ENCODE measurements at regions not wholly inside any gene's neighbourhood (a gene's known extent, or its start where the extent isn't known, plus 50 kb on each side); places are given as distances from the start of the nearest gene placed in this dataset.

- Mint-ChIP-seq H3K9me3 (ENCODE audit: unreplicated experiment) (no peaks in the 10 kb centered on the region), H3K27ac (ENCODE audit: unreplicated experiment) (no peak overlapping the region), H3K36me3 (ENCODE audit: low read depth, unreplicated experiment) (no peaks in the 10 kb centered on the region), H3K4me3 (ENCODE audit: unreplicated experiment) (no peak overlapping the region), H3K4me1 (ENCODE audit: unreplicated experiment) (peaks cover 7% of the 10 kb centered on the region), H3K27me3 (ENCODE audit: unreplicated experiment) (peaks cover 1% of the 10 kb centered on the region)
- DNase-seq (ENCODE audit: low spot score), result no peak
- TF ChIP-seq CTCF (IDR thresholded peaks at IDR 0.05; ENCODE audit: unreplicated experiment), result no peak
These were observed 276.7 kb upstream of the DYNLRB2 start for GRCh38 chr16:80263848-80264694.

GRCh38 chr16:80263181-80263823, 277.5 kb upstream of the DYNLRB2 start:
- peaks cover 1% of the 10 kb centered on the region for H3K27me3 Mint-ChIP-seq (ENCODE audit: unreplicated experiment)
- DNase-seq (ENCODE audit: low spot score), result no peak
- no peaks in the 10 kb centered on the region for H3K36me3 Mint-ChIP-seq (ENCODE audit: low read depth, unreplicated experiment)
- H3K4me3 Mint-ChIP-seq (ENCODE audit: unreplicated experiment), result no peak overlapping the region
- TF ChIP-seq CTCF (IDR thresholded peaks at IDR 0.05; ENCODE audit: unreplicated experiment), result no peak
- H3K4me1 Mint-ChIP-seq (ENCODE audit: unreplicated experiment), result peaks cover 7% of the 10 kb centered on the region
- no peaks in the 10 kb centered on the region for H3K9me3 Mint-ChIP-seq (ENCODE audit: unreplicated experiment)
- no peak overlapping the region for H3K27ac Mint-ChIP-seq (ENCODE audit: unreplicated experiment)

- peaks cover 5% of the 10 kb centered on the region for H3K27me3 Mint-ChIP-seq (ENCODE audit: unreplicated experiment)
These were observed 279.9 kb upstream of the DYNLRB2 start for GRCh38 chr16:80260906-80261311.

GRCh38 chr16:80259290-80259805, 281.4 kb upstream of the DYNLRB2 start:
- H3K36me3 Mint-ChIP-seq (ENCODE audit: low read depth, unreplicated experiment), result no peaks in the 10 kb centered on the region
- no peak for TF ChIP-seq CTCF (IDR thresholded peaks at IDR 0.05; ENCODE audit: unreplicated experiment)
- no peak overlapping the region for H3K27ac Mint-ChIP-seq (ENCODE audit: unreplicated experiment)
- H3K4me1 Mint-ChIP-seq (ENCODE audit: unreplicated experiment), result peaks cover 7% of the 10 kb centered on the region
- no peak overlapping the region for H3K4me3 Mint-ChIP-seq (ENCODE audit: unreplicated experiment)
- DNase-seq (ENCODE audit: low spot score), result no peak
- no peaks in the 10 kb centered on the region for H3K9me3 Mint-ChIP-seq (ENCODE audit: unreplicated experiment)
- peaks cover 5% of the 10 kb centered on the region for H3K27me3 Mint-ChIP-seq (ENCODE audit: unreplicated experiment)

More at GRCh38 chr16:80260906-80261311, 279.9 kb upstream of the DYNLRB2 start:
- no peak for TF ChIP-seq CTCF (IDR thresholded peaks at IDR 0.05; ENCODE audit: unreplicated experiment)
- no peak for DNase-seq (ENCODE audit: low spot score)
- Mint-ChIP-seq H3K4me3 (ENCODE audit: unreplicated experiment) (no peak overlapping the region), H3K36me3 (ENCODE audit: low read depth, unreplicated experiment) (no peaks in the 10 kb centered on the region), H3K9me3 (ENCODE audit: unreplicated experiment) (no peaks in the 10 kb centered on the region), H3K27ac (ENCODE audit: unreplicated experiment) (no peak overlapping the region), H3K4me1 (ENCODE audit: unreplicated experiment) (peaks cover 7% of the 10 kb centered on the region)

GRCh38 chr16:80258407-80258806, 282.4 kb upstream of the DYNLRB2 start:
- Mint-ChIP-seq H3K36me3 (ENCODE audit: low read depth, unreplicated experiment) (no peaks in the 10 kb centered on the region), H3K27me3 (ENCODE audit: unreplicated experiment) (peaks cover 5% of the 10 kb centered on the region), H3K4me3 (ENCODE audit: unreplicated experiment) (no peak overlapping the region), H3K9me3 (ENCODE audit: unreplicated experiment) (no peaks in the 10 kb centered on the region), H3K4me1 (ENCODE audit: unreplicated experiment) (peaks cover 7% of the 10 kb centered on the region), H3K27ac (ENCODE audit: unreplicated experiment) (no peak overlapping the region)
- DNase-seq (ENCODE audit: low spot score), result no peak
- no peak for TF ChIP-seq CTCF (IDR thresholded peaks at IDR 0.05; ENCODE audit: unreplicated experiment)

Measured in endothelial cell (in vitro differentiated cells).